IMR-90 (cell line): ENCODE measurements at regions not wholly inside any gene's neighbourhood (a gene's known extent, or its start where the extent isn't known, plus 50 kb on each side); places are given as distances from the start of the nearest gene placed in this dataset.
A peak's percentile ranks its signal among the peaks of the same experiment; 100 is the strongest.

Experiments used
- ATAC-seq: fragments of 200-7000 bp; cut with Tn5 transposase; 2 replicates; pipeline ENCODE4 v1.9.1; 2020; ENCODE audit warnings: low read depth, mild to moderate bottlenecking, moderate library complexity
- BruUV-seq: library from RNA; stranded (reverse); fragments of 400-500 nt; replicated peaks from 2 replicates; lab custom pipeline; 2021; lab: Mats Ljungman, UMichigan
- CTCF ChIA-PET: fragments of 300-600 bp; formaldehyde crosslinking; extraction: SDS; loops from one replicate; lab custom pipeline; 2021; ENCODE audit warnings: antibody characterized with exemption; lab: Yijun Ruan, JAX
- POLR2A ChIA-PET: fragments of 300-600 bp; sonication (Branson Sonifier 250); formaldehyde crosslinking; loops from one replicate; lab custom pipeline; 2022; ENCODE audit warnings: antibody characterized with exemption; ENCODE audit not compliant: unreplicated experiment; lab: Charles Lee
- DNase-seq: peaks from one replicate; pipeline ENCODE4 v3.0.0; 2013
- H2AFZ ChIP-seq: replicated peaks from 2 replicates; pipeline ENCODE3; 2013; ENCODE audit warnings: low read length, mild to moderate bottlenecking; ENCODE audit not compliant: poor library complexity
- H2AK5ac ChIP-seq: 2 replicates; pipeline ENCODE4 v1.6.1; 2013; ENCODE audit warnings: low read depth, low read length, inconsistent platforms
- H2AK9ac ChIP-seq: replicated peaks from 2 replicates; pipeline ENCODE3; 2013; ENCODE audit warnings: mild to moderate bottlenecking, low read depth, low read length, moderate library complexity; ENCODE audit not compliant: poor library complexity
- H2BK120ac ChIP-seq: 2 replicates; pipeline ENCODE4 v1.6.1; 2013; ENCODE audit warnings: low read depth, low read length, inconsistent platforms
- H2BK15ac ChIP-seq: 3 replicates; pipeline ENCODE4 v1.6.1; 2013; ENCODE audit warnings: low read depth, low read length, inconsistent platforms
- H2BK20ac ChIP-seq: 2 replicates; pipeline ENCODE4 v1.6.1; 2013; ENCODE audit warnings: low read depth, mild to moderate bottlenecking, inconsistent platforms, low read length, moderate library complexity
- H2BK5ac ChIP-seq: 2 replicates; pipeline ENCODE4 v1.6.1; 2013; ENCODE audit warnings: mild to moderate bottlenecking, low read depth, low read length, inconsistent platforms; ENCODE audit not compliant: poor library complexity, severe bottlenecking
- H3K14ac ChIP-seq: replicated peaks from 2 replicates; pipeline ENCODE4 v1.6.1; 2013; ENCODE audit warnings: low read depth, low read length, inconsistent platforms
- H3K18ac ChIP-seq: 2 replicates; pipeline ENCODE4 v1.6.1; 2013; ENCODE audit warnings: low read depth, low read length, control low read depth
- H3K23ac ChIP-seq: 2 replicates; pipeline ENCODE4 v1.6.1; 2013; ENCODE audit warnings: low read depth, low read length, inconsistent platforms
- H3K27ac ChIP-seq: 2 replicates; pipeline ENCODE4 v1.5.1; 2013; ENCODE audit warnings: mild to moderate bottlenecking, control low read depth, low read length; ENCODE audit not compliant: insufficient read depth
- H3K27me3 ChIP-seq: 2 replicates; pipeline ENCODE4 v1.6.1; 2013; ENCODE audit warnings: low read length; ENCODE audit not compliant: control insufficient read depth, insufficient read depth
- H3K36me3 ChIP-seq: 2 replicates; pipeline ENCODE4 v1.6.1; 2013; ENCODE audit warnings: low read length, mixed read lengths; ENCODE audit not compliant: control insufficient read depth, insufficient read depth
- H3K4ac ChIP-seq: 2 replicates; pipeline ENCODE4 v1.6.1; 2013; ENCODE audit warnings: low read depth, low read length, inconsistent platforms
- H3K4me1 ChIP-seq: 2 replicates; pipeline ENCODE4 v1.6.1; 2013; ENCODE audit warnings: low read length, mixed read lengths; ENCODE audit not compliant: control insufficient read depth, insufficient read depth
- H3K4me2 ChIP-seq: 2 replicates; pipeline ENCODE4 v1.6.1; 2013; ENCODE audit warnings: low read depth, mild to moderate bottlenecking, control low read depth, low read length, moderate library complexity
- H3K4me3 ChIP-seq: 2 replicates; pipeline ENCODE4 v1.5.1; 2013; ENCODE audit warnings: low read depth, mild to moderate bottlenecking, control low read depth, low read length, moderate library complexity; ENCODE audit not compliant: insufficient read depth
- H3K56ac ChIP-seq: 2 replicates; pipeline ENCODE4 v1.6.1; 2013; ENCODE audit warnings: low read length, inconsistent platforms; ENCODE audit not compliant: insufficient read depth; ENCODE audit errors: extremely low read depth
- H3K79me1 ChIP-seq, 2 experiments: 2 replicates each; pipeline ENCODE4 v1.6.1; 2013; ENCODE audit warnings: low read length in 2 of 2, inconsistent platforms in 1 of 2, low read depth in 1 of 2
- H3K9ac ChIP-seq: 2 replicates; pipeline ENCODE4 v1.6.1; 2013; ENCODE audit warnings: low read depth, low read length, control low read depth
- H3K9me1 ChIP-seq: 2 replicates; pipeline ENCODE4 v1.6.1; 2013; ENCODE audit warnings: low read length, inconsistent platforms; ENCODE audit not compliant: insufficient read depth
- H3K9me3 ChIP-seq: 2 replicates; pipeline ENCODE4 v1.6.1; 2013; ENCODE audit warnings: low read length; ENCODE audit not compliant: control insufficient read depth, insufficient read depth
- H4K20me1 ChIP-seq: 2 replicates; pipeline ENCODE4 v1.6.1; 2013; ENCODE audit warnings: low read length, inconsistent platforms; ENCODE audit not compliant: insufficient read depth
- H4K5ac ChIP-seq: 2 replicates; pipeline ENCODE4 v1.6.1; 2013; ENCODE audit warnings: mild to moderate bottlenecking, low read depth, low read length, control low read depth
- H4K8ac ChIP-seq, 2 experiments: 2 replicates each; pipeline ENCODE4 v1.6.1; 2013; ENCODE audit warnings: low read depth in 2 of 2, low read length in 2 of 2, control low read depth in 1 of 2, inconsistent platforms in 1 of 2
- H4K91ac ChIP-seq: 2 replicates; pipeline ENCODE4 v1.6.1; 2013; ENCODE audit warnings: low read depth, low read length, inconsistent platforms; ENCODE audit not compliant: insufficient read depth
- FOS ChIP-seq: fragments of 150-350 bp; IDR thresholded peaks from 2 replicates; pipeline ENCODE4 v1.6.1; 2016; ENCODE audit warnings: low read depth, low read length
- MAZ ChIP-seq: IDR thresholded peaks from 2 replicates; pipeline ENCODE4 v1.6.1; 2012; ENCODE audit warnings: low read depth, mild to moderate bottlenecking, low read length, improper control_type of control experiment, moderate library complexity, borderline replicate concordance
- RAD21 ChIP-seq: IDR thresholded peaks from 2 replicates; pipeline ENCODE4 v1.6.1; 2012; ENCODE audit warnings: low read length, improper control_type of control experiment
- RCOR1 ChIP-seq: IDR thresholded peaks from 2 replicates; pipeline ENCODE4 v1.6.1; 2012; ENCODE audit warnings: mild to moderate bottlenecking, low read length, improper control_type of control experiment; ENCODE audit not compliant: insufficient replicate concordance
- RFX5 ChIP-seq: IDR thresholded peaks from 2 replicates; pipeline ENCODE4 v1.8.0; 2012; ENCODE audit warnings: low read depth, mild to moderate bottlenecking, low read length, moderate library complexity
- SMC3 ChIP-seq: fragments of 150-350 bp; IDR thresholded peaks from 2 replicates; pipeline ENCODE4 v1.6.1; 2016; ENCODE audit warnings: low read depth, mild to moderate bottlenecking, antibody characterized with exemption, low read length, moderate library complexity
- USF2 ChIP-seq: fragments of 150-350 bp; IDR thresholded peaks from 2 replicates; pipeline ENCODE4 v1.6.1; 2017; ENCODE audit warnings: mild to moderate bottlenecking, antibody characterized with exemption, low read length, low read depth
- WGBS, 2 experiments: methylation state at CpG; one replicate each; pipeline versions ENCODE4 v1.1.5 to v1.1.7; 2013; ENCODE audit warnings: missing lambda C conversion rate in 2 of 2; ENCODE audit not compliant: insufficient read length in 1 of 2; ENCODE audit errors: extremely low coverage in 2 of 2; 5-methylcytosine and 5-hydroxymethylcytosine counted together
- dilution Hi-C: fragments of 300-500 bp; cut with HindIII; formaldehyde crosslinking; loops from one replicate; pipeline ENCODE4 v1.14.3; 2018; ENCODE audit warnings: low sequenced_read_pairs; ENCODE audit not compliant: unreplicated experiment
- in situ Hi-C: fragments of 300-500 bp; cut with MboI; formaldehyde crosslinking; loops from 3 replicates; pipeline ENCODE4 v1.14.3; 2019; ENCODE audit warnings: low sequenced_read_pairs, inconsistent platforms, mixed read lengths
- intact Hi-C: fragments of 100-400 bp; cut with micrococcal nuclease; formaldehyde crosslinking; loops from 2 replicates; pipeline ENCODE4 v1.10.0; 2022

GRCh38 chr4:24105327-24106038 lies 215.6 kb upstream of the PPARGC1A start (continued):
- 0 out of 2 replicates have a peak, but pooled peaks have one; percentile 9 for TF ChIP-seq SMC3
- peak; percentile 94 for TF ChIP-seq FOS

- Histone ChIP-seq H3K9me1 (peaks cover 11% of the 10 kb centered on the region), H2AFZ (peak overlapping the region; percentile 83), H3K9me3 (no peaks in the 10 kb centered on the region), H3K27ac (peak overlapping the region; percentile 86), H4K20me1 (no peaks in the 10 kb centered on the region), H3K36me3 (no peaks in the 10 kb centered on the region), H4K5ac (peak overlapping the region; percentile 94), H2BK5ac (peak overlapping the region; percentile 95), H3K9ac (peak overlapping the region; percentile 8; the same call in 1 of the 2 replicates), H3K23ac (peak overlapping the region; percentile 94), H2AK9ac (peak overlapping the region; percentile 71), H3K4me2 (peak overlapping the region; percentile 59), H3K4ac (peak overlapping the region; percentile 96), H2AK5ac (peak overlapping the region; percentile 98), H2BK20ac (peak overlapping the region; percentile 94), H4K8ac (peak overlapping the region; percentile 71 to 86), H2BK120ac (peak overlapping the region; percentile 97), H2BK15ac (peak overlapping the region; percentile 98; the same call in 2 of the 3 replicates), H3K4me1 (peaks cover 24% of the 10 kb centered on the region), H4K91ac (peak overlapping the region; percentile 96), H3K56ac (peak overlapping the region; percentile 90; the same call in 1 of the 2 replicates), H3K4me3 (no peak overlapping the region), H3K27me3 (no peaks in the 10 kb centered on the region), H3K14ac (peak overlapping the region; percentile 92), H3K79me1 (no peaks in the 10 kb centered on the region), H3K18ac (peak overlapping the region; percentile 99)
- WGBS, 2 experiments, result 67% methylated on average over 1 of the region's 6 CpGs; no CpG with 5 or more reads in 1 of the 2 experiments
- POLR2A ChIA-PET, result interaction anchor here (1.0 to 1.2 kb wide), 2 partner anchors 18 to 34 kb away, joined by 3 read pairs; no protein-coding TSS in a partner anchor
- TF ChIP-seq RCOR1, result no peak
- no peak for TF ChIP-seq USF2
- TF ChIP-seq MAZ, result no peak
- no peak for TF ChIP-seq RFX5
- no peak for TF ChIP-seq RAD21
- DNase-seq, result peak; percentile 55
- ATAC-seq, result peak; percentile 7; the same call in 1 of the 2 replicates
- in situ Hi-C loops (no loop called here), dilution Hi-C loops (no loop called here), intact Hi-C loops (loop anchor here (2.0 to 5.0 kb wide), 2 partner anchors 61 to 217 kb away; no protein-coding TSS in a partner anchor)
- no TSS peak for BruUV-seq
- CTCF ChIA-PET, result interaction anchor here (1.6 kb wide), 1 partner anchor 62 kb away, joined by 4 read pairs; no protein-coding TSS in a partner anchor
Observed at GRCh38 chr4:24104158-24104565, 214.3 kb upstream of the PPARGC1A start.
